HG03442 (cell line): ENCODE measurements at regions not wholly inside any gene's neighbourhood (a gene's known extent, or its start where the extent isn't known, plus 50 kb on each side); places are given as distances from the start of the nearest gene placed in this dataset.

Experiments used
- ATAC-seq: cut with Tn5 transposase; IDR thresholded peaks from one replicate; pipeline ENCODE4 v1.9.1; 2021; ENCODE audit warnings: mild to moderate bottlenecking, moderate library complexity; ENCODE audit not compliant: unreplicated experiment

- no peak for ATAC-seq
Measured at GRCh38 chr13:99893567-99893966, 78.0 kb downstream of the ZIC5 start.

- no peak for ATAC-seq
Measured at GRCh38 chr13:99892866-99893504, 78.6 kb downstream of the ZIC5 start.

DNA sequence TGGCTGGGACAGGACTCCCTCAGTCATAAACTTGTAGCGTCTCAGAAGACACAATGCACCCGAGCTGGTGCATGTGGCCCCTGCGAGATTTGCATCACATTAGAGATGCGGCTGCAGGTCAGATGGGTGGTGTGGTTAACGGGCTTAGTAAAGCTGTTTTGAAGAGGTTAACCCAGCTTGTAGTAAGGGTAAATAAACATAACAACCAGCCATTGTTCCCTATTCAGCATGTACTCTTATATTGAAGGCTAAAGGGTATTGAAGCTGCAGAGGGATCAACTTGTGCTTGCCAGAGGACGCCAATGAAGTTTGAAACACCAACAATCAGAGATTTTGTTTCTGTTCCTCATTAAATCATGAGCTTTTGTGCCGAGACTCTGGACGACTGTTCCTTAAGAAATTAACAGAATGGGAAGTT is 79.4 kb downstream of the ZIC5 start:
- ATAC-seq = no peak

- ATAC-seq = no peak
Measured at GRCh38 chr13:99886706-99887105, 84.9 kb downstream of the ZIC5 start.

DNA sequence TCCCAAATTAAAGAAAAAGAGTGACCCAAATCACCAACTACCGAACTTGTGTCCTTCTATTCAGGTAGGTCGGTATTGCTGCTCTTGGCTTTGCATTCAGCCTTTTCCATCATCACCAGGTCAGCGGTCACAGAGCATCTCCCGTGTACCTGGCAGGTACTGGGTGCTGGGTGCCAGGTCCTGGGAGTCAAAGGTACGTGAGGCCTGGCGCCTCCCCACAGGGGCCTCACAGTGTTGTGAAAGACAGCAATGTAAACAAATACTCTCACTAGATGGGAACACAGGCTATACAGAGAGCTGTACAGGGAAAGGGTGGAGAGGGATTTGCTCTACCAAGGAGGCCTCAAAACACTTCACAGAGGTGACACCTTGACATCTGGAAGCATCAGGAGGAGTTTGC is 86.7 kb downstream of the ZIC5 start:
- no peak for ATAC-seq

GRCh38 chr13:99883805-99884204 is 87.8 kb downstream of the ZIC5 start:
- no peak for ATAC-seq

GRCh38 chr13:99878921-99879610 is 92.5 kb downstream of the ZIC5 start:
- ATAC-seq = no peak

GRCh38 chr13:99876651-99877050 is 94.9 kb downstream of the ZIC5 start:
- ATAC-seq = no peak

- ATAC-seq = no peak
Measured at GRCh38 chr13:99875391-99875790, 96.2 kb downstream of the ZIC5 start.

- ATAC-seq = no peak
Measured at GRCh38 chr13:99873832-99874430, 97.6 kb downstream of the ZIC5 start.

- ATAC-seq = no peak
Measured at GRCh38 chr13:99873141-99873540, 98.4 kb downstream of the ZIC5 start.

GRCh38 chr13:99871249-99871898 is 100.2 kb downstream of the ZIC5 start:
- ATAC-seq = no peak

DNA sequence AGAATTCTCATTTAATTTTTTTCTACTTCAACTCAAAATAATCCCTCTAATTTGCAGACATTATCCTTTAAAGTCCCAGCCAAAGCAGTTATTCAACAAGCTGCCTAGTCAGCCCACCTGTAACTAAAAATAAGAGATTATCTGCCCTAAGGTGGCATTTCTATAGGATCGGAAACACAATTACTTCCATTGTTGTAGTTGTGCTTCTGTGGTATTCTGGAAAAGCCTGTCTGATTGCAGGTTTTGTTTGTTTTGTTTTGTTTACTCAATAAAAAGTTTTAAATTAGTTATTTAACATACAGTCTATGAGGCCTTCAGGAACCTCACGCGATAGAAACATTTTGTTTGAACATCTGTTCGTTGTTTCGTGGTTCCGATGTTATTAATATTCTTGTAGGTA is 101.0 kb downstream of the ZIC5 start:
- no peak for ATAC-seq

DNA sequence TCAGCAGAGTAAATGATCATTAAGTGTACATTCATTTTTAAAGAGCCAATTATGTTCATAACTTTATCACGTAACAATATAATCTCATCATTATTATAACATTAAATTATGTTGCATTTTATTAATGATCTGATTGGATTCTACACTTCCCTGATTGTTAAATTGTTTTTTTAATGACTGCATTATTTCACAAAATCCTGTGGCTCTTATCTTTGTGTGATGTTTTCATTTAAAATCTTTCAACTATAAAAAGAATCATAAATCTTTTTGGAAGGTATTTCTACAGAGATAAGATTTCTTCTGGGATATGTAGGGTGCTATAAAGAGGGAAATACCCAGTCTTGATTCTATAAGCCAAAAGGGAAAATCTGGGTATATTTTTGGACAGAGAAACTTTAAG is 101.7 kb downstream of the ZIC5 start:
- ATAC-seq = no peak

GRCh38 chr13:99868767-99869166 is 102.8 kb downstream of the ZIC5 start:
- no peak for ATAC-seq

GRCh38 chr13:99867535-99868257 is 103.9 kb downstream of the ZIC5 start:
- ATAC-seq = no peak

- no peak for ATAC-seq
Measured at GRCh38 chr13:99866781-99867180, 104.8 kb downstream of the ZIC5 start.

GRCh38 chr13:99865420-99865930 is 106.1 kb downstream of the ZIC5 start:
- ATAC-seq = no peak

DNA sequence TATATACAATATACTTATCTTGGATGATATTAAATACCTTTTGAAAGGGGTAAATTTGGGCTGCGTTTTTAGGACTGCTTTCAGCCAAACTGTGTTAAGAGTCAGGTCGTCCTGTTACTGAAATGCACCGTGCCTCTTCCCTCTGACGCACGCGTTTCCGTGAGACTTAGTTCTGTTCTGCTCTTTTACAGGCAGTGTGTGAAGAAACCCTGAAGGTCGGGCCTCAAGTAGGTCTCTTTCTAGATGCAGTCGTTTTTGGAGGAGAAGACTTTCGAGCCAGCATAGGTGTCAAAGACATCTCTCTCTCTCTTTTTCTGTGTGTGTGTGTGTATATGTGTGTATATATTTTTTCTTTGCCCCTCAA is 107.0 kb downstream of the ZIC5 start:
- no peak for ATAC-seq

- ATAC-seq = no peak
Measured at GRCh38 chr13:99863789-99864626, 107.6 kb downstream of the ZIC5 start.
